ENCODE measurements at regions not wholly inside any gene's neighbourhood (a gene's known extent, or its start where the extent isn't known, plus 50 kb on each side); places are given as distances from the start of the nearest gene placed in this dataset.

- no peak for TF ChIP-seq CTCF (IDR thresholded peaks at IDR 0.05)
- no peak for TF ChIP-seq EP300 (IDR thresholded peaks at IDR 0.05)
These were observed 71.4 kb upstream of the LRIG1 start for GRCh38 chr3:66572090-66572675.
